IMR-90 (cell line): ENCODE measurements at regions not wholly inside any gene's neighbourhood (a gene's known extent, or its start where the extent isn't known, plus 50 kb on each side); places are given as distances from the start of the nearest gene placed in this dataset.

ENCODE experiments used
- BHLHE40 ChIP-seq: fragments of 150-350 bp; IDR thresholded peaks from 2 replicates; pipeline ENCODE4 v1.6.1; 2016; ENCODE audit warnings: mild to moderate bottlenecking, low read depth, low read length
- MAZ ChIP-seq: IDR thresholded peaks from 2 replicates; pipeline ENCODE4 v1.6.1; 2012; ENCODE audit warnings: low read depth, mild to moderate bottlenecking, low read length, improper control_type of control experiment, moderate library complexity, borderline replicate concordance
- POLR2A ChIP-seq: IDR thresholded peaks from 2 replicates; pipeline ENCODE4 v1.6.1; 2012; ENCODE audit warnings: mild to moderate bottlenecking, low read depth, low read length
- RCOR1 ChIP-seq: IDR thresholded peaks from 2 replicates; pipeline ENCODE4 v1.6.1; 2012; ENCODE audit warnings: mild to moderate bottlenecking, low read length, improper control_type of control experiment; ENCODE audit not compliant: insufficient replicate concordance
- RFX5 ChIP-seq: IDR thresholded peaks from 2 replicates; pipeline ENCODE4 v1.8.0; 2012; ENCODE audit warnings: low read depth, mild to moderate bottlenecking, low read length, moderate library complexity
- SMC3 ChIP-seq: fragments of 150-350 bp; IDR thresholded peaks from 2 replicates; pipeline ENCODE4 v1.6.1; 2016; ENCODE audit warnings: low read depth, mild to moderate bottlenecking, antibody characterized with exemption, low read length, moderate library complexity
- TF ChIP-seq, protein P1 (sequence below): conservative IDR thresholded peaks from 2 replicates; pipeline ENCODE4 v1.5.1; 2012; ENCODE audit warnings: mild to moderate bottlenecking, low read depth, low read length, improper control_type of control experiment

DNA sequence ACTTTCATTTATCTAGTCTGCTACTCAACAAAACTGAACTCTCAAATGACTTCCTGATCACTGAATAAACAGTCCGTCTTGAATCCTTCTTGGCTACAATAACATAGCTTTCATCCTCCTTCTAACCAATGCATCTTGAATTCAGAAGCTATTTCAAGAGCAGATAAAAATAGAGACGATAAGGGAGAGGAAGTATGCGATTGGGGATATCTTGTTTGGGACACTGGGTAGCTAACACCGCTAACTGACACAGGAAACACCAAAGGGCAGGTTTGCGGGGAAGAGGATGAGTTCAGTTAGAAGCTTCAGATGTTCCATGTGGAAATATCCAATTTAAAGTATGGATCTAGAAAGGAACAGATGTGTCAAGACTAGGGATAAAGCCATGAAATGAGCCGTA lies 102.5 kb downstream of the SLC41A2 start:
- TF ChIP-seq SMC3 (no peak), POLR2A (no peak), BHLHE40 (no peak), RCOR1 (no peak), MAZ (no peak), RFX5 (no peak)
- TF ChIP-seq, protein P1, sequence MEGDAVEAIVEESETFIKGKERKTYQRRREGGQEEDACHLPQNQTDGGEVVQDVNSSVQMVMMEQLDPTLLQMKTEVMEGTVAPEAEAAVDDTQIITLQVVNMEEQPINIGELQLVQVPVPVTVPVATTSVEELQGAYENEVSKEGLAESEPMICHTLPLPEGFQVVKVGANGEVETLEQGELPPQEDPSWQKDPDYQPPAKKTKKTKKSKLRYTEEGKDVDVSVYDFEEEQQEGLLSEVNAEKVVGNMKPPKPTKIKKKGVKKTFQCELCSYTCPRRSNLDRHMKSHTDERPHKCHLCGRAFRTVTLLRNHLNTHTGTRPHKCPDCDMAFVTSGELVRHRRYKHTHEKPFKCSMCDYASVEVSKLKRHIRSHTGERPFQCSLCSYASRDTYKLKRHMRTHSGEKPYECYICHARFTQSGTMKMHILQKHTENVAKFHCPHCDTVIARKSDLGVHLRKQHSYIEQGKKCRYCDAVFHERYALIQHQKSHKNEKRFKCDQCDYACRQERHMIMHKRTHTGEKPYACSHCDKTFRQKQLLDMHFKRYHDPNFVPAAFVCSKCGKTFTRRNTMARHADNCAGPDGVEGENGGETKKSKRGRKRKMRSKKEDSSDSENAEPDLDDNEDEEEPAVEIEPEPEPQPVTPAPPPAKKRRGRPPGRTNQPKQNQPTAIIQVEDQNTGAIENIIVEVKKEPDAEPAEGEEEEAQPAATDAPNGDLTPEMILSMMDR, result no peak
